ENCODE measurements at regions not wholly inside any gene's neighbourhood (a gene's known extent, or its start where the extent isn't known, plus 50 kb on each side); places are given as distances from the start of the nearest gene placed in this dataset.
A peak's percentile ranks its signal among the peaks of the same experiment; 100 is the strongest.

GRCh38 chr9:108351571-108351970, 504.2 kb downstream of the ACTL7B start:
- no peak for DNase-seq (ENCODE audit: low spot score)

GRCh38 chr9:108347463-108348188, 508.2 kb downstream of the ACTL7B start:
- no peak for DNase-seq (ENCODE audit: low spot score)

GRCh38 chr9:108345826-108346225, 510.0 kb downstream of the ACTL7B start:
- DNase-seq (ENCODE audit: low spot score): no peak

- no peak for DNase-seq (ENCODE audit: low spot score)
Observed at GRCh38 chr9:108339251-108339650, 516.5 kb downstream of the ACTL7B start.

- DNase-seq (ENCODE audit: low spot score): no peak
Observed at GRCh38 chr9:108336575-108336974, 519.2 kb downstream of the ACTL7B start.

GRCh38 chr9:108333530-108333983, 522.2 kb downstream of the ACTL7B start:
- DNase-seq (ENCODE audit: low spot score): no peak

- no peak for DNase-seq (ENCODE audit: low spot score)
Observed at GRCh38 chr9:108331596-108331995, 524.2 kb downstream of the ACTL7B start.

- DNase-seq (ENCODE audit: low spot score): no peak
Observed at GRCh38 chr9:108325406-108325805, 530.4 kb downstream of the ACTL7B start.

GRCh38 chr9:108323615-108324014, 532.2 kb downstream of the ACTL7B start:
- DNase-seq (ENCODE audit: low spot score): no peak

- no peak for DNase-seq (ENCODE audit: low spot score)
Observed at GRCh38 chr9:108322326-108323098, 533.3 kb downstream of the ACTL7B start.

GRCh38 chr9:108316630-108317029, 539.2 kb downstream of the ACTL7B start:
- DNase-seq (ENCODE audit: low spot score): no peak

- DNase-seq (ENCODE audit: low spot score): no peak
Observed at GRCh38 chr9:108316066-108316465, 539.7 kb downstream of the ACTL7B start.

GRCh38 chr9:108311745-108312144, 544.0 kb downstream of the ACTL7B start:
- DNase-seq (ENCODE audit: low spot score): no peak

GRCh38 chr9:108310202-108310601, 545.6 kb downstream of the ACTL7B start:
- no peak for DNase-seq (ENCODE audit: low spot score)

- DNase-seq (ENCODE audit: low spot score): no peak
Observed at GRCh38 chr9:108300306-108301287, 555.2 kb downstream of the ACTL7B start.

GRCh38 chr9:108297073-108297472, 558.7 kb downstream of the ACTL7B start:
- peak; percentile 82 for DNase-seq (ENCODE audit: low spot score)

- DNase-seq (ENCODE audit: low spot score): peak; percentile 70
Observed at GRCh38 chr9:108296056-108296455, 559.7 kb downstream of the ACTL7B start.

GRCh38 chr9:108291586-108291932, 564.2 kb downstream of the ACTL7B start:
- no peak for DNase-seq (ENCODE audit: low spot score)

GRCh38 chr9:108290839-108291585, 564.8 kb downstream of the ACTL7B start:
- DNase-seq (ENCODE audit: low spot score): peak; percentile 59

- DNase-seq (ENCODE audit: low spot score): no peak
Observed at GRCh38 chr9:108286638-108287206, 569.1 kb downstream of the ACTL7B start.

GRCh38 chr9:108283696-108284095, 572.1 kb downstream of the ACTL7B start:
- DNase-seq (ENCODE audit: low spot score): no peak
